ENCODE measurements at regions not wholly inside any gene's neighbourhood (a gene's known extent, or its start where the extent isn't known, plus 50 kb on each side); places are given as distances from the start of the nearest gene placed in this dataset.

DNA sequence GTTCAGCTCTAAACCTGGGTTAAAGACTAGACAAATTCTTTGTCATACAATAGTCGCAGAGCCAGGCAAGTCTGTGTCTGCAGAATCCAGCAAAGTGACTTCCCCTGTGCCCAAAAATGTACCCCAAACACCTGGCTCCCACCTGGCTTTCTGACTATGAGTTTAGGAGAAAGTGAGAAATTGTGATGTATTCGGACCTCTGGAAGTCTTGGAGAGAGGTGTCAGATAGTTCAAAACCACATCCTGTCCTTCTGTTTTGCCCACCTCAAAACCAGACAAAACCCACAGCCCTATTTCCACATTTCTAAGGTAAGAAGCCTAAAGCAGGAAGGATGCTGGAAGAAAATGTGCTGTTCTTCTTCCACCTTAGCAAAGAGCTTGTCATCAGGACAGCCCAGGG is 63.8 kb upstream of the CLMP start:
- TF ChIP-seq, protein P1, sequence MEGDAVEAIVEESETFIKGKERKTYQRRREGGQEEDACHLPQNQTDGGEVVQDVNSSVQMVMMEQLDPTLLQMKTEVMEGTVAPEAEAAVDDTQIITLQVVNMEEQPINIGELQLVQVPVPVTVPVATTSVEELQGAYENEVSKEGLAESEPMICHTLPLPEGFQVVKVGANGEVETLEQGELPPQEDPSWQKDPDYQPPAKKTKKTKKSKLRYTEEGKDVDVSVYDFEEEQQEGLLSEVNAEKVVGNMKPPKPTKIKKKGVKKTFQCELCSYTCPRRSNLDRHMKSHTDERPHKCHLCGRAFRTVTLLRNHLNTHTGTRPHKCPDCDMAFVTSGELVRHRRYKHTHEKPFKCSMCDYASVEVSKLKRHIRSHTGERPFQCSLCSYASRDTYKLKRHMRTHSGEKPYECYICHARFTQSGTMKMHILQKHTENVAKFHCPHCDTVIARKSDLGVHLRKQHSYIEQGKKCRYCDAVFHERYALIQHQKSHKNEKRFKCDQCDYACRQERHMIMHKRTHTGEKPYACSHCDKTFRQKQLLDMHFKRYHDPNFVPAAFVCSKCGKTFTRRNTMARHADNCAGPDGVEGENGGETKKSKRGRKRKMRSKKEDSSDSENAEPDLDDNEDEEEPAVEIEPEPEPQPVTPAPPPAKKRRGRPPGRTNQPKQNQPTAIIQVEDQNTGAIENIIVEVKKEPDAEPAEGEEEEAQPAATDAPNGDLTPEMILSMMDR (IDR thresholded peaks at IDR 0.05; ENCODE audit: low read depth, low read length, missing input control): no peak
- TF ChIP-seq REST (IDR thresholded peaks at IDR 0.05) (no peak), YY1 (IDR thresholded peaks at IDR 0.05) (no peak), EGR1 (IDR thresholded peaks at IDR 0.05; ENCODE audit: low read depth in 2 of 2) (no peak)
